Activated CD8-positive, alpha-beta memory T cell treated with anti-CD3 and anti-CD28 coated beads, Interleukin-2, amount 10 ng/mL, durations not matched to agents 7 days and 5 days (primary cell): ENCODE measurements at regions not wholly inside any gene's neighbourhood (a gene's known extent, or its start where the extent isn't known, plus 50 kb on each side); places are given as distances from the start of the nearest gene placed in this dataset.

Experiments
- ATAC-seq: fragments of 150-1000 bp; cut with Tn5 transposase; one replicate; pipeline ENCODE4 v1.10.0; 2021; ENCODE audit warnings: moderate library complexity
- CTCF ChIA-PET: fragments of 350-600 bp; sonication (Branson Sonifier 250); formaldehyde crosslinking; loops from one replicate; lab custom pipeline; 2021; ENCODE audit warnings: antibody characterized with exemption; lab: Charles Lee
- DNase-seq: peaks from one replicate; pipeline ENCODE4 v3.0.0-alpha.2; 2020
- H3K27ac Mint-ChIP-seq: one replicate; pipeline ENCODE4 v1.8.0; 2021; ENCODE audit warnings: mild to moderate bottlenecking, mixed read lengths
- H3K27me3 Mint-ChIP-seq: one replicate; pipeline ENCODE4 v1.8.0; 2021; ENCODE audit warnings: mixed read lengths
- H3K36me3 Mint-ChIP-seq: one replicate; pipeline ENCODE4 v1.8.0; 2021; ENCODE audit warnings: mild to moderate bottlenecking, mixed read lengths
- H3K4me1 Mint-ChIP-seq: one replicate; pipeline ENCODE4 v1.8.0; 2021; ENCODE audit warnings: mixed read lengths
- H3K4me3 Mint-ChIP-seq: one replicate; pipeline ENCODE4 v1.8.0; 2021; ENCODE audit warnings: mild to moderate bottlenecking, moderate library complexity, mixed read lengths
- H3K9me3 Mint-ChIP-seq: one replicate; pipeline ENCODE4 v1.8.0; 2022; ENCODE audit warnings: low read depth, mixed read lengths

DNA sequence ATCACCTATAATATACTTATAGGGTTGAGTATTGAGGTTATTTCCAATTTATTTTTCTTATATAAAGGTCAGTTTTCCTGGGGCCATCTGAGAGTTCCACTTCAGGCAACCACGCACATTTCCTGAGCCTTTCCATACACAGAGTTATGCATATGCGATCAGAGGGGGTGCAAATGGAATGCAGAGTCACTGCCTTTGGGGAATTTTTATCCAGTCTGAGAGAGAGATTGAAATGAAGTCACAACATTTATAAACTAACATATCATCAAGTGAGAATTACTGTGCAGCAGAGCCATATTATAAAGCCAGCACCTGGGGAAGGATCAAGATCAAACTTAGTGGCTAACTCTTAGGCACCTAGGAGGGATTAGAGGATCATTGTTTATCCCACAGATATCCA is 299.9 kb upstream of the PLXNA2 start:
- no peaks in the 10 kb centered on the region for H3K36me3 Mint-ChIP-seq
- CTCF ChIA-PET = no interaction called here
- no peak for DNase-seq

DNA sequence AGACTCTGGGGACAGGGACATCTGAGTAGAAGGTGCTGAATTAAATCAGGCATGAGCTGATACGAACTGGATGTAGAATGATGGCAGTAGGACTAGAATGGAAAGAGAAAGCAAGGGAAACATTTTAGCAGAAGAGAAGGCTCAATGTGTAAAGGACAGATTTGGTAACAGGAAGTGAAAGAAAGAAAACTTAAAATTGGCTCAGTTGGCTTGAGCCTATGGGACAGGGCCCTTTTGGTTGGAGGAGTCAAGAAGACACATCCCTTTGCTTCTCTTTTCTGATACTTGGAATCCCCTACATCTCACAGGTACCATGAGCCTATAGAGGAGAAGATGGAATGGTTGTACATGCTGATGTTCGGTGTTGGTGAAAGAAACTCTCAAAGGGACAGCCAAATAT is 300.6 kb upstream of the PLXNA2 start:
- no peak overlapping the region for H3K4me3 Mint-ChIP-seq
- CTCF ChIA-PET = no interaction called here
- no peak overlapping the region for H3K27ac Mint-ChIP-seq
- ATAC-seq = no peak
- no peaks in the 10 kb centered on the region for H3K9me3 Mint-ChIP-seq
- DNase-seq = no peak
- peaks cover 2% of the 10 kb centered on the region for H3K27me3 Mint-ChIP-seq
- peaks cover 8% of the 10 kb centered on the region for H3K4me1 Mint-ChIP-seq
- no peaks in the 10 kb centered on the region for H3K36me3 Mint-ChIP-seq

More for the DNA sequence above, 299.9 kb upstream of the PLXNA2 start:
- peaks cover 5% of the 10 kb centered on the region for H3K27me3 Mint-ChIP-seq
- peaks cover 8% of the 10 kb centered on the region for H3K4me1 Mint-ChIP-seq
- no peak overlapping the region for H3K4me3 Mint-ChIP-seq
- H3K27ac Mint-ChIP-seq = no peak overlapping the region
- no peak for ATAC-seq
- H3K9me3 Mint-ChIP-seq = no peaks in the 10 kb centered on the region

DNA sequence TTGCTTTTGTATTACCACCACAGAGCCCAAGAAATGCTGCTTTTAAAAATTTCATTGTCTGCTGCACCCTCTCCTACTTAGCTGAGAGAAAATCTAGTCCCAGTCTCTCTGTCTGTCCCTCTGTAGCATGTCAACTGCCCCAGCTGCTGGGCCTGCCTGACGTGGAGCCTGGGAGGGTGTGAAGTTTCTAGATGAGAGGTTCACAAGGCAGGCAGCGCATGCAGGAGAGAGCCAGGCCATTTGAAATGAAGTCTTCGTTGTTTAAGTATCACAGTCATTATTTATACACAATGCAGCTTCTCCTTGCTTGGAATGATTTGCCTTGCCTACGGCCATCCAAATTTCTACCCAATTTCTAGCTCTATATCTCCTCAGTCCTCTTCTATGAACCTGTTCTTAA is 306.8 kb upstream of the PLXNA2 start:
- no peak overlapping the region for H3K4me3 Mint-ChIP-seq
- no peak for DNase-seq
- no peak overlapping the region for H3K27ac Mint-ChIP-seq
- no peaks in the 10 kb centered on the region for H3K4me1 Mint-ChIP-seq
- no peaks in the 10 kb centered on the region for H3K36me3 Mint-ChIP-seq
- H3K27me3 Mint-ChIP-seq = peaks cover 2% of the 10 kb centered on the region
- ATAC-seq = no peak
- no peaks in the 10 kb centered on the region for H3K9me3 Mint-ChIP-seq
- CTCF ChIA-PET = no interaction called here

DNA sequence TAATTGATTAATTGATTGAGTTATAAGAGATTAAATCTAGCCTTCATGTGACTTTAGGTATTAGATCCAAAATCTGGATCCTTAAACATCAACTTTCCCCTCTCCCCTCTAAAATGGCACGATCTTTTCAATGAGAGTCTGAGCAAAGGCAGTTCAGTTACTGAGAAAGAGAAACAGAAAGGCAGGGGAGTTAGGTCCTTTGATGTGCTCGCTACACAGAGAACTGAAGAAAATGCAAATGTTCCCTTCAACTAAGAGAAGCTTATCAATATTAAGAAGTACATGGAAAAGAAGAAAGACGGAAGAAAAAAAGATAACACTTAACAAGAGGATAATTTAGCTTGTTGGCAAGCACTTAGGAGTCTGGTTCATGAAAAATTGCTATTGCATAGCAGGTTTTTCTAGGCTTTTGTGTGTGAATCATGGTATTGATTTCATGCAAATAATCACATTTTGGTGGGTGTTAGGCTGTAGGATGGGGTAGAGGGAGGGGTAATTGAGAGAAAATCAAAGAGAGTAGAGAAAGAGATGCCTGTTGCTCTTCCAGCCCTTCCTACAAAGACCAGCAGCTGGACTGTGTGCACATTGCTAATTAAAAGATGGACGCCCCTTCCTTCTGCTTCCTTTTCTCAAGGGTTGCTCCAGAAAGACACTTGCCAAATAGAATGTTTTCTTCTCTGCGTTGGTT is 307.6 kb upstream of the PLXNA2 start:
- H3K36me3 Mint-ChIP-seq = no peaks in the 10 kb centered on the region
- DNase-seq = no peak
- no peak overlapping the region for H3K27ac Mint-ChIP-seq
- no peaks in the 10 kb centered on the region for H3K9me3 Mint-ChIP-seq
- H3K27me3 Mint-ChIP-seq = peaks cover 2% of the 10 kb centered on the region
- CTCF ChIA-PET = no interaction called here
- no peak for ATAC-seq
- no peak overlapping the region for H3K4me3 Mint-ChIP-seq
- H3K4me1 Mint-ChIP-seq = no peaks in the 10 kb centered on the region

DNA sequence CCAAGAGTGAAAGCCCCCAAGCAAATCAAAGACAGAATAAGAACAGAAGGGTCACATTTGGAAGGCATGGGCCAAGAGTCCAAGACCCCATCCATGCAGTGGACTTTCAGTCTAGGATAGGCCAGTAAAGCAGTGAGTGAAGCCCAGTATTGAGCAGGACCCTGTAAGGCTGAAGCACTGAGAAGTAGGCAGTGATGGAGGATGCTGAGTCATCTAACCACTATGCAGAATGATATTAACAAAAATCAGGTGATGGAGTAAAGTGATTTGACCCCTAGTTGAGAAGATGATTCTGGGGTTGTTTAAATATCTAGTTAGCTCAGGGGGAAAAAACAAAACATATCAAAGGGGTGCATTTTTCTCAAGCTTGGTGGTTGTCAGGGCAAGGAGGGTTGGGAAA is 308.7 kb upstream of the PLXNA2 start:
- Mint-ChIP-seq H3K9me3 (no peaks in the 10 kb centered on the region), H3K36me3 (no peaks in the 10 kb centered on the region), H3K27ac (no peak overlapping the region), H3K4me1 (no peaks in the 10 kb centered on the region), H3K27me3 (no peaks in the 10 kb centered on the region), H3K4me3 (no peak overlapping the region)
- ATAC-seq = no peak
- CTCF ChIA-PET = no interaction called here
- DNase-seq = no peak

DNA sequence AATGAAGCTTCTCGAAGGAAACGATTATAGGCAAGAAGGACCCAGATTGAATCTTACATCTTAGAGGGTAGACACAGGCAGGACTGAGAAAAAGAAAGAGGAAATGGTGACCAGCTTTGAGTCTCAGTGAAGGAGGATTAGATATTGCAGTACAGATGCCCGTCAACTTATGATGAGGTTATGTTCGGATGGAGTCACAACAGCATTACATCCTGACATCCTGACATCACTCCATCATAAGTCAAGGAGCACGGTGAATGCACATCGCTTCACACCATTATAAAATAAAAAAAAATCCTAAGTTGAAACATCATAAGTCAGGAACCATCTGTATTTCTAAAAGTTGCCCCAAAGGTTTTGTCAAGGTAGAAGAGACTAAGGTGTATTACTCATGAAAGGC is 312.3 kb upstream of the PLXNA2 start:
- no peaks in the 10 kb centered on the region for H3K9me3 Mint-ChIP-seq
- no peak overlapping the region for H3K27ac Mint-ChIP-seq
- H3K36me3 Mint-ChIP-seq = no peaks in the 10 kb centered on the region
- CTCF ChIA-PET = no interaction called here
- no peak overlapping the region for H3K4me3 Mint-ChIP-seq
- ATAC-seq (no peak), DNase-seq (no peak)
- no peaks in the 10 kb centered on the region for H3K4me1 Mint-ChIP-seq
- no peaks in the 10 kb centered on the region for H3K27me3 Mint-ChIP-seq

DNA sequence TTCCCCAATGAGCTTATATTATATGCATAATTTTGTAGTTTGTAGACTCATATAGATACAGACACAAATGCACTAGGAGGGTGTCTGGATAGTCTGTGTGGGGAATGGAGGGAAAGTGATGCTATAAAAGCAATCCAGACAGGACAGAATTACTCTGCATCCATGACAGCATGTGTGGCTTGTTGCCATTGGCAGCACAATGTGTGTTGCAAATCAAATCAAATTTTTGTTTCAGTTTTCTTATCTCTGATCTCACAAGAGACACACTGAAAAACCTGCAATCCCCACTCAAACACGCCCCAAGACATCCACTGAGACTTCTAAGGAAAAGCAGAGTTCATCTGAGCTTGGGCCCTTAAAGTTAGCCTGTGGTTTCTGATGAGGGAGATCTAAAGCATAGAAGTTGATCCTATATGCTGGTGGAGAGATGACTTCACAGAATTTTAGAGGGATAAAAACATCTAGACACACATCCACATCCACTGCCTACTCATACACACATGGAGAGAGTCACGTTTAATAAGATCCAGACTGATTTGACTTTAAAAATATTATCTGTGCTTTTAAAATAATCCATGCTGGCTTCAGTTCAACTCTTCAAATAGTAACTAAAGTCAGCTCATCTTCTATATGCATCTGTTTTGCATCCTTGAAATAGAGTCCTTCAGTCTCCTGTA is 313.0 kb upstream of the PLXNA2 start:
- Mint-ChIP-seq H3K27ac (no peak overlapping the region), H3K4me1 (no peaks in the 10 kb centered on the region), H3K36me3 (no peaks in the 10 kb centered on the region), H3K27me3 (no peaks in the 10 kb centered on the region), H3K4me3 (no peak overlapping the region), H3K9me3 (no peaks in the 10 kb centered on the region)
- CTCF ChIA-PET = no interaction called here
- no peak for ATAC-seq
- no peak for DNase-seq

DNA sequence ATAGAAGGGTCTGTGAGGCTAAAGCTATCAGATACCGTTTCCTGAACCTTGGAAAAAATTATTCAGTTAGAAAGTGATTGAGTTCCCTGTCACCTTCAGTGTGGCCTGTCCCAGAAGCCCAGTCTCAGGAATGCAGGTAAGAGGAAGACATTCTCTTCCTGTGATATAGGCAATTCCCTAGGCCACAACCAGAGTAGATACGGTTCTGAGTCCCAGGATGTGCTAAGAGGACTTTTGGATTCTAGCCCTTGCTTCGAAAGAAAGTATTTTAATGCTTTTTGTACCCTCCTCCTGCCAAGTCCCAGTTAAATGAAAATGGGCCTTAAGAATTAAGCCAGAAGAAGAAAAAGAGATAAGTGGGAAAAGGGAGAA is 313.5 kb upstream of the PLXNA2 start:
- Mint-ChIP-seq H3K27ac (no peak overlapping the region), H3K27me3 (no peaks in the 10 kb centered on the region), H3K9me3 (no peaks in the 10 kb centered on the region), H3K36me3 (no peaks in the 10 kb centered on the region), H3K4me1 (no peaks in the 10 kb centered on the region), H3K4me3 (no peak overlapping the region)
- CTCF ChIA-PET = no interaction called here
- ATAC-seq = no peak
- DNase-seq = no peak

DNA sequence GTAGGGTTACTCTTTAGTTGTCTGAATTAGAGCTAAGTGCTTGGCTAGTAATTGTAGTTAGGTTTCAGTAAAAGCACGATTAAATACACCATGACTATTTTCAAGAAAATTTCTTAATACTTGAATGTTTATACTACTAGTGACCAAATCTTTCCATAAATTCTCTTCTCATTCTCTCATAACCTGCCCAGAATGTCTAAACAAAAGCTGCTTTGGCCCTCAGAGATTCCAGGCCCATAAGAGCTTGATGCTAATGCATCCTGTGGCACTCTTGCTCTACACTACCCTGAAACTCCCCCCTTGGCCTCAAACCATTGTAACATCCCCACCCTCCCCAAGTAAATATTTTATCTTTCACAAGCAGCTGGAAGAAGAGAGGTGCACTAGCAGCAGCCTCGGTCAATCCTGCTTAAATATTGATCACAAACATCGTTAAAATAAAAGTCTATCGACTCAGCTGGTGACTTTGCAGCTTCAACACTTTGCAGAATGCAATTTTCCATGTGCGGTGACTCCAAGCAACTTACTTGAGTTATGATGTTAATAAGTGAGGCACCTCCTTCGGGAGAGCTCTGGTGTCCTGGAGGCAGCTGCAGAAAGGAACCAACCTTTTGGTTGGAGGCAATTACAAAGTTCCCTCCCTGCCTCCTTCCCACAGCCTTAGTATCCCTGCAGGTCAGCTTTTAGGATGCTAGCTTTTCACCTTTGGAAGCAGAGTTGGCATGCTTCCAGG is 315.6 kb upstream of the PLXNA2 start:
- CTCF ChIA-PET = interaction anchor here (1.1 kb wide), 1 partner anchor 25 kb away, joined by 3 read pairs; no protein-coding TSS in a partner anchor
- Mint-ChIP-seq H3K4me3 (no peak overlapping the region), H3K9me3 (no peaks in the 10 kb centered on the region), H3K27ac (no peak overlapping the region), H3K36me3 (no peaks in the 10 kb centered on the region), H3K4me1 (no peaks in the 10 kb centered on the region), H3K27me3 (no peaks in the 10 kb centered on the region)
- DNase-seq (no peak), ATAC-seq (no peak)

DNA sequence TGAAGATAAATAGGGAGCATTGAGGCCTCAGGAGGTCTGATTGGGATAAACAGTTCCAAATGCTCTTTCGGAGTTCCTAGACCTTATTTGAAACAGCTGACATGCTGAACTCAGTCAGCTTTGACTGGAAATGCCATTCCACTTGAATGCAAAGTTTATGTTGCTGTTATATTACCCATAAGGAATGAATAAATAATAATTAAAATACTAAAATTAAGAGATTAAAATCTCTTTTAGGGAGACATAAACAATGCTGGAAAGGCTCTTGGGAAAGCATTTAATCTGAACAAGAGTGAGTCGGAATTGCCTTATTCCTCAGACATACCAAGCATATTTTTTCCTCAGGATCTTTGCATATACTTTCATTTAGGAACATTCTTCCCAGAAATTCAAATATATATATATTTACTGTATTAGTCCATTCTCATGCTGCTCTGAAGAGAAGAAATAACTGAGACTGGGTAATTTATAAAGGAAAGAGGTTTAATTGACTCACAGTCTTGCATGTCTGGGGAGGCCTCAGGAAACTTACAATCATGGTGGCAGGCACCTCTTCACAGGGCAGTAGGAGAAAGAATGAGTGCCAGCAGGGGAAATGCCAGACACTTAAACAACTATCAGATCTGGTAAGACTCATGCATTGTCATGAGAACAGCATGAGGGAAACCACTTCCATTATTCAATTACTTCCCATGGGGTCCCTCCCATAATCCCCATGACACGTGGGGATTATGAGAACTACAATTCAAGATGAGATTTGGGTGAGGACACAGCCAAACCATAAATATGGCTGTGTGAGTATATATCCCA is 318.2 kb upstream of the PLXNA2 start:
- CTCF ChIA-PET = no interaction called here
- Mint-ChIP-seq H3K36me3 (no peaks in the 10 kb centered on the region), H3K4me1 (no peaks in the 10 kb centered on the region), H3K27me3 (no peaks in the 10 kb centered on the region), H3K27ac (no peak overlapping the region), H3K4me3 (no peak overlapping the region), H3K9me3 (no peaks in the 10 kb centered on the region)
- ATAC-seq (no peak), DNase-seq (no peak)

DNA sequence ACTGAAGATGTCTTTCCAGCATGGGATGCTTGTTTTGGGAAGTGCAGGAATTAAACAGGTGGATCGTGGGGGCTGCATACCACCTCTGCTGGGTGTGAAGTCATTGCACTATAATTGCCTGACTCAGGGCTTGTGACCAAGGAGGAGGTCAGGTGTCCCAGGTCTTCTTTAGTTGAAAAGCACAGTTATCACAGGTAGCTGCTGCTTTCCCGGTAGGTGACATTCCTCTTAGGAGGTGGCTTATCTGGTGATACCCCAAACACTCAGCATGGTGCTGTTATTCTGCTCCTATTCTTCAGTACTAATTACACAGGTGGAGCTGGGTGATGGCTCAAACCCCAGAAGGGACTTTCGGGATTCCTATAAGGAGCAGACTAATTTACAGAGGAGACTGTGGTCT is 320.3 kb upstream of the PLXNA2 start:
- no peak for DNase-seq
- Mint-ChIP-seq H3K27me3 (no peaks in the 10 kb centered on the region), H3K4me3 (no peak overlapping the region), H3K4me1 (no peaks in the 10 kb centered on the region), H3K9me3 (no peaks in the 10 kb centered on the region), H3K27ac (no peak overlapping the region), H3K36me3 (no peaks in the 10 kb centered on the region)
- ATAC-seq = no peak
- CTCF ChIA-PET = no interaction called here

DNA sequence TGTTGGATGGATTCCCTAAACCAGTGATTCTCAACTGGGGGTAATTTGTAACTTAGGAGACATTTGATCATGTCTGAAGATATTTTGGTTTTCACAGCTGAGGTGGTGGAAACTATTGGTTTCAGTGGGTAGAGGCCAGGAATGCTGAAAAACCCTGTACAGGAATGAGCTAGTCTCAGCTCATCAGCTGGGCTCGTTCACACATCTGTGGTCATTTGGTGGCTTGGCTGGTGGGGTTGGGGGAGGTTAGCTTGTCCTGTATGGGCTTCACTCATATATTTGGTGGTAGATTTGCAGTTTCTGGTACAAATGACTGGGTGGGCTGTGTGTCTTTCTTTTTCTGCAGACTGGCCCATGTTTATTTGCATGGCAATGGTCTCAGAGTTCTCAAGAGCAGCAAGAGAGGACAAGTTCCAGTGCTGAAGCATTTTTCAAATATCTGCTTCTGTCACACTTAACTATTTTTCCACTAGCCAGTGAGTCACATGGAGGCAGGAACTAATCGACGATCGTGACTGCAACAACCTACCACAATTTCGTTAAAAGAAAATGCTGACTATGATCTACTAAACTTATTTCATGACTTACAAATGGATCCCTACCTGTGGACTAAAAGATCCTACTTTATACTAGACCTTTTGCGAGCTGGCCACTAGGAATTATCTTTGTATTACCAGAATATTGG is 321.7 kb upstream of the PLXNA2 start:
- ATAC-seq = no peak
- CTCF ChIA-PET = no interaction called here
- no peak overlapping the region for H3K27ac Mint-ChIP-seq
- no peaks in the 10 kb centered on the region for H3K27me3 Mint-ChIP-seq
- H3K4me3 Mint-ChIP-seq = no peak overlapping the region
- H3K4me1 Mint-ChIP-seq = no peaks in the 10 kb centered on the region
- no peaks in the 10 kb centered on the region for H3K36me3 Mint-ChIP-seq
- no peak for DNase-seq
- no peaks in the 10 kb centered on the region for H3K9me3 Mint-ChIP-seq

DNA sequence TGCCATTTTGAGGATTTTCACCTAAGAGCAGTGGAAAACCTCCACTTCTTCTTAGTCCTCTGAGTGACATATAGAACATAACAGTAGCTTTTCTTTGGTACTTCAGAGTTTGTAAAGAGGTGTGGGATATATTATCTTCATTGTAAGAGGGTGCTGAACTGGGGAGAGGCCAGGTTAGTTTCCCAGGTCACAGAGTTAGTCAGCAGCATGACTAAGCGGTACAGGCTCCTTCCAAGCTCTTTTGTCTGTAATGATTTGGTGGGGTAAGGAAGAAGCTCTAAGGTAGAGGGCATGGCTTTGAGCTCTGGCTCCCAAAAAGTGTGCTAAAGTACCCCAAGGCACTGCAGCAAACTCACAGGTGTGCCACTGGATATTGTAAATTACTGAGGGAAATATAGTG is 325.0 kb upstream of the PLXNA2 start:
- CTCF ChIA-PET = no interaction called here
- Mint-ChIP-seq H3K9me3 (no peaks in the 10 kb centered on the region), H3K4me3 (no peak overlapping the region), H3K27ac (no peak overlapping the region), H3K27me3 (no peaks in the 10 kb centered on the region), H3K36me3 (no peaks in the 10 kb centered on the region), H3K4me1 (no peaks in the 10 kb centered on the region)
- ATAC-seq (no peak), DNase-seq (no peak)
